Liver (tissue), 8 donors: ENCODE measurements at regions not wholly inside any gene's neighbourhood (a gene's known extent, or its start where the extent isn't known, plus 50 kb on each side); places are given as distances from the start of the nearest gene placed in this dataset.

Experiments used
- DNase-seq: peaks from one replicate; pipeline ENCODE4 v3.0.0-alpha.2; 2017; ENCODE audit warnings: low spot score
- H3K27ac ChIP-seq, 2 donors: one replicate each; pipeline ENCODE4 v1.7.0; 2013; ENCODE audit warnings: inconsistent platforms in 2 of 2, low read length in 2 of 2, control low read depth in 1 of 2, low read depth in 1 of 2, mild to moderate bottlenecking in 1 of 2
- H3K27me3 ChIP-seq, 4 donors: one replicate each; pipeline versions ENCODE4 v1.6.1 to v1.7.0; 2013; ENCODE audit warnings: low read length in 3 of 4, inconsistent platforms in 1 of 4, mild to moderate bottlenecking in 1 of 4, moderate library complexity in 1 of 4; ENCODE audit not compliant: control insufficient read depth in 4 of 4, insufficient read depth in 4 of 4
- H3K36me3 ChIP-seq, 4 donors: one replicate each; pipeline versions ENCODE4 v1.6.1 to v1.7.0; 2013; ENCODE audit warnings: low read length in 3 of 4, mild to moderate bottlenecking in 3 of 4, low read depth in 1 of 4, moderate library complexity in 1 of 4; ENCODE audit not compliant: control insufficient read depth in 4 of 4, insufficient read depth in 3 of 4
- H3K4me1 ChIP-seq, 4 donors: one replicate each; pipeline versions ENCODE4 v1.6.1 to v1.7.0; 2013; ENCODE audit warnings: low read length in 3 of 4, mild to moderate bottlenecking in 3 of 4, moderate library complexity in 1 of 4; ENCODE audit not compliant: control insufficient read depth in 4 of 4, insufficient read depth in 4 of 4
- H3K4me3 ChIP-seq, 3 donors: one replicate each; pipeline versions ENCODE4 v1.6.1 to v1.7.0; 2013; ENCODE audit warnings: low read length in 3 of 3, control low read depth in 1 of 3, low read depth in 1 of 3, mild to moderate bottlenecking in 1 of 3
- H3K9ac ChIP-seq, 2 donors: one replicate each; pipeline ENCODE4 v1.7.0; 2013; ENCODE audit warnings: low read length in 2 of 2, mild to moderate bottlenecking in 2 of 2, moderate library complexity in 2 of 2, control low read depth in 1 of 2, low read depth in 1 of 2
- H3K9me3 ChIP-seq, 4 donors: one replicate each; pipeline versions ENCODE4 v1.6.1 to v1.7.0; 2013; ENCODE audit warnings: low read length in 3 of 4; ENCODE audit not compliant: control insufficient read depth in 4 of 4
- ATF3 ChIP-seq: IDR thresholded peaks from 2 replicates; pipeline ENCODE4 v1.6.1; 2016; ENCODE audit warnings: antibody characterized with exemption
- CTCF ChIP-seq: fragments of 150-350 bp; IDR thresholded peaks from 2 replicates; pipeline ENCODE4 v1.5.1; 2017; ENCODE audit warnings: improper control_type of control experiment, low read depth, low read length; ENCODE audit not compliant: missing input control
- EGR1 ChIP-seq, 2 donors: IDR thresholded peaks; 2 replicates each; pipeline ENCODE4 v1.6.1; 2016 to 2018; ENCODE audit warnings: antibody characterized with exemption in 2 of 2, low read depth in 2 of 2
- FOXA1 ChIP-seq: IDR thresholded peaks from 2 replicates; pipeline ENCODE4 v1.6.1; 2016; ENCODE audit warnings: antibody characterized with exemption
- FOXA2 ChIP-seq: IDR thresholded peaks from 2 replicates; pipeline ENCODE4 v1.6.1; 2016; ENCODE audit warnings: antibody characterized with exemption
- GABPA ChIP-seq, 2 donors: IDR thresholded peaks in 1 of 2; conservative IDR thresholded peaks in 1 of 2; 2 replicates each; pipeline ENCODE4 v1.6.1; 2016; ENCODE audit warnings: antibody characterized with exemption in 2 of 2, mild to moderate bottlenecking in 1 of 2, moderate library complexity in 1 of 2
- HNF4A ChIP-seq, 2 donors: conservative IDR thresholded peaks; 2 replicates each; pipeline ENCODE4 v1.6.1; 2016; ENCODE audit warnings: antibody characterized with exemption in 2 of 2, mild to moderate bottlenecking in 2 of 2
- HNF4G ChIP-seq: IDR thresholded peaks from 2 replicates; pipeline ENCODE4 v1.6.1; 2016; ENCODE audit warnings: antibody characterized with exemption
- JUND ChIP-seq, 2 donors: IDR thresholded peaks; 2 replicates each; pipeline ENCODE4 v1.6.1; 2016; ENCODE audit warnings: antibody characterized with exemption in 2 of 2
- MAX ChIP-seq: IDR thresholded peaks from 2 replicates; pipeline ENCODE4 v1.6.1; 2016; ENCODE audit warnings: antibody characterized with exemption
- NR2F2 ChIP-seq: IDR thresholded peaks from 2 replicates; pipeline ENCODE4 v1.6.1; 2016; ENCODE audit warnings: antibody characterized with exemption
- RAD21 ChIP-seq, 2 donors: IDR thresholded peaks; 2 replicates each; pipeline ENCODE4 v1.6.1; 2016; ENCODE audit warnings: antibody characterized with exemption in 2 of 2, mild to moderate bottlenecking in 2 of 2
- REST ChIP-seq: IDR thresholded peaks from 2 replicates; pipeline ENCODE4 v1.6.1; 2016; ENCODE audit warnings: antibody characterized with exemption, mild to moderate bottlenecking
- RXRA ChIP-seq, 2 donors: IDR thresholded peaks; 2 replicates each; pipeline ENCODE4 v1.6.1; 2017 to 2018; ENCODE audit warnings: antibody characterized with exemption in 2 of 2, mild to moderate bottlenecking in 1 of 2
- SP1 ChIP-seq: IDR thresholded peaks from 2 replicates; pipeline ENCODE4 v1.6.1; 2018; ENCODE audit warnings: antibody characterized with exemption, mild to moderate bottlenecking
- TAF1 ChIP-seq: conservative IDR thresholded peaks from 2 replicates; pipeline ENCODE4 v1.6.1; 2016; ENCODE audit warnings: antibody characterized with exemption, mild to moderate bottlenecking
- YY1 ChIP-seq: IDR thresholded peaks from 2 replicates; pipeline ENCODE4 v1.6.1; 2016; ENCODE audit warnings: antibody characterized with exemption, mild to moderate bottlenecking
- ZBTB33 ChIP-seq: IDR thresholded peaks from 2 replicates; pipeline ENCODE4 v1.6.1; 2016; ENCODE audit warnings: antibody characterized with exemption
- WGBS: extraction: QIAGEN DNeasy Blood & Tissue Kit; methylation state at CpG from one replicate; pipeline ENCODE4 v1.1.7; 2013; 5-methylcytosine and 5-hydroxymethylcytosine counted together
- donor health status: healthy.
- donor health status: healthy.
- donor health status: healthy.
- donor health status: healthy.
- donor health status: healthy.

GRCh38 chr5:158563760-158564390, 535.8 kb downstream of the EBF1 start:
- H3K4me3 ChIP-seq = no peak overlapping the region
- no peaks in the 10 kb centered on the region for H3K36me3 ChIP-seq
- 94% methylated on average over 5 of the region's 5 CpGs for WGBS
- no peak for DNase-seq
- H3K9me3 ChIP-seq = no peaks in the 10 kb centered on the region
- H3K27me3 ChIP-seq = no peaks in the 10 kb centered on the region
- no peaks in the 10 kb centered on the region for H3K4me1 ChIP-seq
- TF ChIP-seq EGR1 (IDR thresholded peaks at IDR 0.05; ENCODE audit: low read depth in 2 of 2) = no peak
- no peak for TF ChIP-seq ZBTB33
- no peak for TF ChIP-seq FOXA1
- TF ChIP-seq RAD21 (IDR thresholded peaks at IDR 0.05) = no peak
- TF ChIP-seq ATF3 = no peak
- no peak for TF ChIP-seq NR2F2
- no peak for TF ChIP-seq SP1
- no peak for TF ChIP-seq TAF1
- TF ChIP-seq YY1 = no peak
- TF ChIP-seq RXRA (IDR thresholded peaks at IDR 0.05) = no peak
- TF ChIP-seq FOXA2 = no peak
- no peak for TF ChIP-seq REST
- no peak for TF ChIP-seq HNF4A (conservative IDR thresholded peaks at IDR 0.05)
- no peak for TF ChIP-seq MAX
- no peak for TF ChIP-seq HNF4G
- TF ChIP-seq GABPA (IDR thresholded peaks at IDR 0.05 in 1 of 2, conservative IDR thresholded peaks at IDR 0.05 in 1 of 2) = no peak
- TF ChIP-seq JUND (IDR thresholded peaks at IDR 0.05) = no peak
- TF ChIP-seq CTCF = no peak
- no peak overlapping the region for H3K9ac ChIP-seq
- H3K27ac ChIP-seq = no peak overlapping the region
